Sigmoid colon (tissue), 3 donors: ENCODE measurements at regions not wholly inside any gene's neighbourhood (a gene's known extent, or its start where the extent isn't known, plus 50 kb on each side); places are given as distances from the start of the nearest gene placed in this dataset.

ENCODE experiments used
- POLR2A ChIP-seq, 2 donors: fragments of 450-650 bp; IDR thresholded peaks; one replicate each; pipeline ENCODE4 v1.6.1; 2016; ENCODE audit warnings: antibody characterized with exemption in 2 of 2, mild to moderate bottlenecking in 2 of 2, moderate library complexity in 2 of 2
- TF ChIP-seq, protein P1 (sequence below), 4 experiments: fragments of 450-650 bp in 3 of 4; fragments of 200-600 bp in 1 of 4; IDR thresholded peaks; one replicate each; pipeline ENCODE4 v1.5.1; 2016 to 2019; ENCODE audit warnings: antibody characterized with exemption in 4 of 4, mild to moderate bottlenecking in 3 of 4, moderate library complexity in 2 of 4

DNA sequence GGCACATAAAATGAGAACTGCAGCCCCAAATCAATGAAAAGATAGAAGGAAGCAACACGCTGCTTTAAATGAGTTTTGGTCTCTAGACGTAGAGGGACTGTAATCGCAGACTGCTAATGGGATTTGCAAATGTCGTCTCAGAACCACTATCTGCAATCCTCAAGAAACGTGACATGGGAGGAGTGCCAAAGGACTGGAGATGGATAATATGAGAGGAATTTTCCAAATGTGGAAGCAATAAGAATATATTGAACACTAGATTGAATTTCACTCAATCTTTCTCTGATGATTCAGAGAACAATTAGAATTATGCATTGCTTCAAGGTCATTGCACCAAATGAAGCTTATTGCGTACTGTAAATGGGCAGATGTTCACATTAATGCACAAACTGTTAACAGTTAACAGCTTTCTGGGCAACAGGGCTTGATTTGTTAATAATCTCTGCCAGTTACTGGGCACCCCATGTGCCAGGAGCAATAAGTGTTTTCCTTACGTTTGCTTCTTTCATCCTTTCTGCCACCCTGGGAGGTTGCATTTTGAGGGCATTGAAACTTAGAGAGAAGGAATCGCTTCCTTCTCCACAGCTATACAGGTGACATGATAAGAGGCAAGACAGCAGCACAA, 62.8 kb upstream of the WASF3 start:
- TF ChIP-seq, protein P1, sequence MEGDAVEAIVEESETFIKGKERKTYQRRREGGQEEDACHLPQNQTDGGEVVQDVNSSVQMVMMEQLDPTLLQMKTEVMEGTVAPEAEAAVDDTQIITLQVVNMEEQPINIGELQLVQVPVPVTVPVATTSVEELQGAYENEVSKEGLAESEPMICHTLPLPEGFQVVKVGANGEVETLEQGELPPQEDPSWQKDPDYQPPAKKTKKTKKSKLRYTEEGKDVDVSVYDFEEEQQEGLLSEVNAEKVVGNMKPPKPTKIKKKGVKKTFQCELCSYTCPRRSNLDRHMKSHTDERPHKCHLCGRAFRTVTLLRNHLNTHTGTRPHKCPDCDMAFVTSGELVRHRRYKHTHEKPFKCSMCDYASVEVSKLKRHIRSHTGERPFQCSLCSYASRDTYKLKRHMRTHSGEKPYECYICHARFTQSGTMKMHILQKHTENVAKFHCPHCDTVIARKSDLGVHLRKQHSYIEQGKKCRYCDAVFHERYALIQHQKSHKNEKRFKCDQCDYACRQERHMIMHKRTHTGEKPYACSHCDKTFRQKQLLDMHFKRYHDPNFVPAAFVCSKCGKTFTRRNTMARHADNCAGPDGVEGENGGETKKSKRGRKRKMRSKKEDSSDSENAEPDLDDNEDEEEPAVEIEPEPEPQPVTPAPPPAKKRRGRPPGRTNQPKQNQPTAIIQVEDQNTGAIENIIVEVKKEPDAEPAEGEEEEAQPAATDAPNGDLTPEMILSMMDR (IDR thresholded peaks at IDR 0.05) = no peak
- TF ChIP-seq POLR2A (IDR thresholded peaks at IDR 0.05) = no peak
